Chondrocyte (in vitro differentiated cells): ENCODE measurements at regions not wholly inside any gene's neighbourhood (a gene's known extent, or its start where the extent isn't known, plus 50 kb on each side); places are given as distances from the start of the nearest gene placed in this dataset.

ENCODE experiments used
- DNase-seq: peaks from one replicate; pipeline ENCODE4 v3.0.0; 2021; ENCODE audit warnings: mixed read lengths, low spot score
- H3K27ac Mint-ChIP-seq: one replicate; pipeline ENCODE4 v1.8.0; 2021; ENCODE audit warnings: mild to moderate bottlenecking, moderate library complexity, mixed read lengths; ENCODE audit not compliant: unreplicated experiment
- H3K27me3 Mint-ChIP-seq: 2 replicates; pipeline ENCODE4 v1.8.0; 2021; ENCODE audit warnings: low read depth, mixed read lengths
- H3K36me3 Mint-ChIP-seq: 2 replicates; pipeline ENCODE4 v1.8.0; 2021; ENCODE audit warnings: low read depth, mixed read lengths
- H3K4me1 Mint-ChIP-seq: 2 replicates; pipeline ENCODE4 v1.8.0; 2021; ENCODE audit warnings: low read depth, mild to moderate bottlenecking, mixed read lengths
- H3K4me3 Mint-ChIP-seq: one replicate; pipeline ENCODE4 v1.8.0; 2021; ENCODE audit warnings: mild to moderate bottlenecking, moderate library complexity, mixed read lengths; ENCODE audit not compliant: unreplicated experiment
- H3K9me3 Mint-ChIP-seq: 2 replicates; pipeline ENCODE4 v1.8.0; 2021; ENCODE audit warnings: low read depth, mixed read lengths
- CTCF ChIP-seq: fragments of 200-600 bp; sonication (generic); IDR thresholded peaks from 2 replicates; pipeline ENCODE4 v1.5.0; 2021; ENCODE audit warnings: antibody characterized with exemption, mild to moderate bottlenecking, moderate library complexity

- DNase-seq = no peak
- no peak overlapping the region for H3K4me3 Mint-ChIP-seq
- H3K27me3 Mint-ChIP-seq = peaks cover 12% of the 10 kb centered on the region
- no peaks in the 10 kb centered on the region for H3K36me3 Mint-ChIP-seq
- no peak overlapping the region for H3K27ac Mint-ChIP-seq
- no peaks in the 10 kb centered on the region for H3K4me1 Mint-ChIP-seq
- no peaks in the 10 kb centered on the region for H3K9me3 Mint-ChIP-seq
- TF ChIP-seq CTCF = no peak
Observed at GRCh38 chr4:183391204-183391603, 53.2 kb upstream of the CDKN2AIP start.

- TF ChIP-seq CTCF = no peak
- H3K4me3 Mint-ChIP-seq = no peak overlapping the region
- H3K9me3 Mint-ChIP-seq = no peaks in the 10 kb centered on the region
- peaks cover 12% of the 10 kb centered on the region for H3K27me3 Mint-ChIP-seq
- DNase-seq = no peak
- peaks cover 1% of the 10 kb centered on the region for H3K4me1 Mint-ChIP-seq
- no peaks in the 10 kb centered on the region for H3K36me3 Mint-ChIP-seq
- no peak overlapping the region for H3K27ac Mint-ChIP-seq
Observed at GRCh38 chr4:183392377-183392776, 52.1 kb upstream of the CDKN2AIP start.

GRCh38 chr4:183393446-183393845 is 51.0 kb upstream of the CDKN2AIP start:
- Mint-ChIP-seq H3K4me1 (peaks cover 12% of the 10 kb centered on the region), H3K27me3 (peaks cover 9% of the 10 kb centered on the region), H3K9me3 (no peaks in the 10 kb centered on the region), H3K36me3 (no peaks in the 10 kb centered on the region), H3K4me3 (no peak overlapping the region), H3K27ac (no peak overlapping the region)
- no peak for TF ChIP-seq CTCF
- peak; percentile 50 for DNase-seq

- no peaks in the 10 kb centered on the region for H3K9me3 Mint-ChIP-seq
- no peak overlapping the region for H3K4me3 Mint-ChIP-seq
- peaks cover 9% of the 10 kb centered on the region for H3K27me3 Mint-ChIP-seq
- TF ChIP-seq CTCF = no peak
- H3K27ac Mint-ChIP-seq = no peak overlapping the region
- DNase-seq = peak; percentile 72
- H3K4me1 Mint-ChIP-seq = peaks cover 14% of the 10 kb centered on the region
- no peaks in the 10 kb centered on the region for H3K36me3 Mint-ChIP-seq
Observed at GRCh38 chr4:183394166-183394951, 50.1 kb upstream of the CDKN2AIP start.
